ENCODE measurements at regions not wholly inside any gene's neighbourhood (a gene's known extent, or its start where the extent isn't known, plus 50 kb on each side); places are given as distances from the start of the nearest gene placed in this dataset.

DNA sequence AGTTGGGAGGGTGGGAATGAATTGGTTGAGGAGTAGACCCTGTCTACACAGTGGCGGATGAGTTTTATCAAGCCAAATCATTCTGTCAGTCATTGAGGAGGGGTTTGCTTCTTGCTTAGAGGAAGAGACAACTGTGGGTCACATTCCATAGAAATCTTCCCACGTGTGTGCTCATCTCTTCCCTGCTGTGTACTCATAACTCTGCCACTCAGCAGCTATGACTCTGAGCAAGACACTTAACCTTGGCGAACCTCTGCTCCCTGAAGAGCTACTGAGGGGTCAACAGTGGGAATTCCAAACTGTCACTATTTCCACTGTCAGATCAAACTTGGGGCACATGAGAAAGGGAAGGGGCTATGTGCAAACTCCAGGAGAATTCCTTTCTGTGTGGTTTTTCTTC lies 72.6 kb upstream of the COX10 start:
- no peak for DNase-seq

DNA sequence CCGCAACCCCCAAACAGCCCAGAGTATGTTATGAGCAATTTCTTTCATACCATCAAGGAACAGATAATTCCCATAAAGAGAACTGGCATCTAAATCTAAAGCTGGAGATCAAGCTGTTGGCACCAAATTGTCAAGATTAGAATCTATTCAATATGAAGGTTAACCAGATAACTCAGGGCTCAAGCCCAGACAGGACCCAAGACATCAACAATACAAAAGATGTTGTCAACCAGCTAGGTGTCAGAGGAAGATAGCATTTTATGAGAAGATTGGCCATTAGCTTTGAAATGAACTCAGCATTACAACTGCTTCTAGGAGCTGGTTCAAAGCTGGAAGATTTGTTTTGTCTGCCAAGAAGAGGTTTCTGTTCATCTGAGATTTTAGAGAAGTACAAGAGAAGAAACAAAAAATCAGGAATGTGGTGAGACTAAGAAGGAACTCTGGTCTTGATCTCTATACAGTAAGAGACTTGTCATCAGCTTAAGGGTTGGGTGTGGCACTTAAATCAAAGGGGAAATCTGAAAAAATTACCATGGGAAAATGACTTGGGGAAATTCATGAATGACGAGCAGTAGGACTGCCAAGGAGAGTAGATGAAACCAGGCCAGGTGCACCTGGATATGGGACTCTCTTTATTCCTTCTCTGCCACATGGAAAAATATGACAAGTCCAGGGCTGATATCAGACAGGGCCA lies 64.2 kb upstream of the COX10 start:
- DNase-seq = no peak

DNA sequence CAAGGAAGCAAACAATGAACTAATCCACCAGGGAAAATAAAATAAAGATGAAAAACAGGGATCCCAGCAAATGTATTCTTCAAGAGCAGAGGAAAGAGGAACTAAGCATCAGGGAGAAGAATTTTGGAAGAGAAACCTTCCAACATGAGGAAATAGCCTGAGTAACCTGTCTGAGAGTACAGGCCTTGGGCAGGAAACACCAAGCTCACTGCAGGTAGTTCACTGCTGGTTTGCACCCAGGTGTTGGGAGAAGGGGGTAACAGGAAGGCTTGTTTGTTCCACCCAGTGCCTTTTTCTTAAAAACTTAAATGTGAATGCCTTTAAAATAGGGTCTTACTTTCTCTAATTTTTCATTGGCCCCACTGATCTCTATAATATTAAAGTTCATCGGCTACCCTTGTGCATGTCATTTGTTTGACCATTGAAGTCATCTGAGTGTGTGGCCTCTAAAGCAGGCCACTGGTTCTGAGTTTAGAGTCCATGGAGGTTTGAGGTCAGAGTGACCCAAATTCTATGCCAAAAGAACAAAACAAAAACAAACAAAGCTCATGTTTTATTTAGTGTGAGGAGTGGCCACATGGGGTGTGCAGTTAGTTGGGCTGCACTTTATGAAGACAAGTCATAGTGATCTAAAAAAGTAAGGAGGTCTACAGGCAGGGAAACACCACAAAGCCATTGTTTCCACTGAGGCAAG lies 62.9 kb upstream of the COX10 start:
- no peak for DNase-seq

DNA sequence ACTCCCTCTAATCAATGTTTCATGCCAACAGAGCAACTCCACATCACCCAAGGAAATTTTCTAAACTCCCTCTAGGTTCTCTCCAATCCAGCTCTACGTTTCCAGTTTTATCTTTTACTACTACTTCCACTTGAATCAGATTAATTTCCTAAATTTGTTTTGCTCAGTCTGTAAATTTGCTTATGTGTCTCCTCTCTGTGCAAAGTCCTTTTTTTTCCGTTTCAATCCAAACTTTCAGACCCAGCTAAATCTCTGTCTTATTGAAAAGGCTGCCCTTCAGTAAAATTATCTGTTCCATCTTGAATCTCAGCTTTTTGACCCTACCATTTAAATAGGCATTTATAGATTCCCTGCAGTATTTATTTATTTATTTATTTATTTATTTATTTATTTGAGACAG lies 61.4 kb upstream of the COX10 start:
- no peak for DNase-seq

DNA sequence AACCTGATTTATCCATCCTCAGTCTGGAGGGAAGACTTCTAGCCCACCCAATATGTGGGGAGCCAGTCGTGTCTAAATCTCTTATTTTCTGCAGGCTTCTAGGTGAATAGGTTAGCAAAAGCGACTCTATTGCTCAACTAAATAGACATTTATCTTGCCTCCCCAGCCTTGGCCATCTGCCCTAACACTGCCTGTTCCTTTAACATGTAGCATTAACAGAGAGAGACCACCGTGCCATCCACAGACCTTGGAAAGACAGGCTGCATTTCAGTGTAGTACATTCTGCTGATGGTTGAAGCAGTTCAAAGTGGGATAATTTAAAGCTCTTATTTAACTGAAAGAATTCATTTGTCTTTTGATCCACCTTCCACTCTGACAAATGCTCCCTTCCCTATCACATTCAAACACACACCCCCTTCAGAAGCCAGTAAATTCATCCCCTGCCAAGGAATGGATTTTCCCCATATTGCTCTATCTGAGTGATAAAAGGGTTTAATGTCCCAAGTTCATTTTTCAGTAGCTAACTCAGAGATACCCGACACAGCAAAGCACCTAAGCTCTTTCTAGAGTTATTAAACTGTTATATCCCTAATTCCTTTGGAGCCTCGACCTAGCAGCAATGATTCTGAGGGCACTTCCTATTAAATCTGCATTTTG lies 58.1 kb upstream of the COX10 start:
- no peak for DNase-seq

DNA sequence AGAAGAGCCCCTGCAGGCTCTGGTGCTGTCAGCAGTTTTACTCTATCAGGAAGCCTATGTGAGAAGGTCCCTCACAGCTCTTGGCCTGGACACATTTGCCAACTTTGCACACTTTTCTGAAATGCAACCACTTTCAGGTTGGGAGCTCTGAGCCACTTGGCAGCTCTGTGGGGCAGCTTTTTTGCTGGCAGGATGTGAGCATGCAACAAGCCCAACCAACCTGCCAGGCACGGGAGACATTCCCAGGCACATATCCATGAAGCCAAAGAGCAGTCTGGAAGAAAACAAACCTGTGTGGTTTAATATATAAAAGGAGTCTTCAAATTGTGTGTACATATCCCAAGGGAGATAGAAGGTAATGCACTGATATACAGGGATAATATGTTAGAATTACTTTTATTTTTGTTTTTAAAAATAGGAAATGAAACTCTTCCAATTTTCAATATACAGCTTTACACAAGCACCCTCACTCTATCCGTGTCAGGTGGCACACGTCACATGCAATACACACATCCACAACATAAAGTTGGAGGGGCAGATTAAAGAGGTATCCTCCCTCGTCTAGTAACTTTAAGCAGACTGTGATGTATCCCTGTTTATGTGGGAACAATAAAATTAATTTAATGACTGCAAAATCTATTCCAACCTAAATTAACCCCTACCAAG lies 57.4 kb upstream of the COX10 start:
- no peak for DNase-seq

DNA sequence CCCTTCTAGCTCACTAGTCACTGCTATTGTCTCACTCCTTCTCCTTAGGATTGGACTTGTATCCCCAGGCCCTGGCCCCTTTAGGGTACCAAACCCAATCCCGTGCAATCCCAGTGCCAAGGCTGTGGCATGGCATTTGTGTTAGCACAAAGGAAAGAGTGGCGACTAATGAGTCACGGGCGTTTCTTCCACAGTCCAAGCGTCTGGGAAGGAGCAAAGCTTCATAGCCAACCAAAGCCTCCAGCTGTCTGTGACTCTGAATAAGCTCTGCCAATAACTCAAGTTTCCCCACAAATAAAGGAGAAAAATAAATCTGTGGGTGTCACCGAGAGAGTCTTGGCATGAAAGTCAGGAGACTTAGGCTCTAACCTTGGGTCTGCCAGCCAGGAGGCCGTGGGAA lies 54.6 kb upstream of the COX10 start:
- no peak for DNase-seq

DNA sequence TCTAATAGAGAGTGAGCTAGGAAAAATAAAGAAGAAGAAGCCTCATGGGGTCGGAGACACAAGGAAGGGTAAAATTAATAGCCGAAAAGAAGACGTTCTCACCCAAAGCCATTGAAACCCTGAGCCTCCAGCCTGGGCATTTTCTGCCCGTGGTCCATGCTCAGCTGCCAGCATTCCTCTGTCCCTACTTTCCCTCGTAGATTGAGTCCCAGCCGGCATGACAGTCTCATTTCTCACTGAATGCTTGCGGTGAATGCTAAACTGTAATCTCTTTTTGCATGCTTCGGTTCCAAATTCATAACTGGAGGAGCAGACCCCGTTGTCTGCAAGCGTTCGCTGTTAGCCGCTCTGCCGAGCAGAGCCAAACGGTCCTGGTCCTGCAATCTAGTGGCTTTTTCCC lies 54.0 kb upstream of the COX10 start:
- no peak for DNase-seq

DNA sequence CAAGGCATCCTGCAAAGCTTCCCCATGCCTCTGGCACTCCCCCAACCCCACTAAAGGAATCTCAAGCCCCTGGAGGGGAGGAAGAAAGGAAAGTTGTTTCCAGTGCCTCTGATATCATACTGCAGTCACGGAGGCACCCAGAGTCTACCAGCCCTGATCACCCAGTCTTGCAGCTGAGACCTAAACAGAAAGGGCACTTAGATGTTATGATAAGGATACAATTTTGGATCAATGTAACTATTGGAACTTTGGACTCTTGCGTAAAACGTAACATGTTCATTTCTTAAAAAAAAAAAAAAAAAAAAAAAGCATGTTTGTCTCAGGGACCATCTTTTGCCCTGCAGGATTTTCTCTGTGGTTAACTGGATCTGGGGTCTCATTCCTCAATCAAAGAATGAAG lies 52.4 kb upstream of the COX10 start:
- no peak for DNase-seq

DNA sequence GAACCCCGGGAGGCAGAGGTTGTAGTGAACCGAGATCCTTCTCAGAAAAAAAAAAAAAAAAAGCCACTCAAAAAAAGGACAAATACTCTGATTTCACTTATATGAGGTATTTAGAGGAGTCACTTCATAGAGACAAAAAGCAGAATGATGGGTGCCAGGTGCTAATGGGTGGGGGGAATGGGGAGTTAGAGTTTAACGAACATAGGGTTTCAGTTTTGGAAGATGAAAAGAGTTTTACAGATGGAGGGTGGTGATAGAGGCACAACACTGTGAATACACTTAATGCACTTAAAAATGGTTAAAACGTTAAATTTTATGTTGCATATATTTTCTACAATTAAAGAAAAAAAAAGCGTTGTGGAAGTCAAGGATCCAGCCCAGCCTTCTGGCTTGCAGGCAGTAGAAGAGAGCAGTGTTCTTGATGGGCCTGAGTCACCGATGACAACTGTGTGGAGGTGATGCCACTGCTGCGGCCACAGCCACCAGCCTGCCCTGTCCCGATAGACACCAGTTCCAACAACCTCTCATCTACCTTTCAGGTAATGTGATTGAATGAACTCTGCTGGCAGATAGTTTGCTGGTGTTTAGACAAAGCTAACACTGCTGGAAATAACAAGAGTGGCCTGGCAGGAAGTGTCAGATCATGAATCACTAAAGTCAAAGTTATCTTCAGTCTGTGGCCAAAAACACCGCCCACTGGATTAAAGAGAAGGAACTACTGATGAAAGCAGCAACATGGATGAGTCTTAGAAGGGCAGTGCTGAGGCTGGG lies 49.9 kb upstream of the COX10 start:
- DNase-seq = peak; percentile 23

All from activated CD4-positive, alpha-beta T cell treated with anti-CD3 and anti-CD28 coated beads, Interleukin-10, Interleukin-2, amounts not matched to agents 100 ng/mL and 50 ng/mL, durations not matched to agents 16 hours and 8 hours (primary cell).